ENCODE measurements at regions not wholly inside any gene's neighbourhood (a gene's known extent, or its start where the extent isn't known, plus 50 kb on each side); places are given as distances from the start of the nearest gene placed in this dataset.

DNA sequence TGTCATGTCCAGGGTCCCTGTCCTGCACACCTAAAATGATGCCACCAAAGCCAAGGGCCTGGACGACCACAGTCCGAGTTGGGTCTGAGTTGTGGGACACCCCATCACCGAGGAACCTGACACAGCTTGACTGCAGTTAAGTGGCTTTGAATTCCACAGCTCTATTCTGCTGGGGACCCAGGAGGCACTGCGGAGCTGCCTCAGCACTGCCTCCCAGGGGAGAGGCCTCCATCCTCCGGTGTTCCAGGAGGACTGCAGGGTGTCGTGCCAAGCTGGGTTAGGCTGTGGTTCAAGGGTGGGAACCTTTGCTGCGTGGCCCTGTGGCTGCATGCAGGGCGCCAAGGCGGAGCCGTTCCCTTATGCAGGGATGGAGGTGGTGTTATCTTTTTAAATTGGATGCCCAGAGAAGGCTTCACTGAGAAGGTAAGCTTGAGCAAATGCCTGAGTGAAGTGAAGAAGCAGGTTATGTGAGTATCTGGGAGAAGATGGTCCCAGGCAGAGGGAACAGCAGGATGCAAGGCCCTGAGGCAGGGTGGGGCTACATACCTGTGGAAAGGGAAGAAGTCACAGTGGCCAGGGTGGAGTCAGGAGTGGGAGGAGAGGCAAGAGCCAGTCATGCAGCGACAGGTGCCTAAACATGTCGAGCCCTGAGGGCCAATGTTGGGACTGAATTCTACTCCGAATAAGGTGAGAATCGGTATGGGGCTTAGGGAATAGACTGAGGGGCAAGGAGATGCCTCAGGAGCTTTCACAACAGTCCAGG, 144.8 kb downstream of the TPRA1 start:
- DNase-seq: no peak
- peaks cover 2% of the 10 kb centered on the region for H3K9me3 ChIP-seq (ENCODE audit: severe bottlenecking)
- no peaks in the 10 kb centered on the region for H3K27me3 ChIP-seq (ENCODE audit: insufficient read depth, low read depth, severe bottlenecking)
- H3K36me3 ChIP-seq: no peaks in the 10 kb centered on the region
- no peak overlapping the region for H3K4me3 ChIP-seq (ENCODE audit: low read depth, low read length)
- no peak overlapping the region for H3K27ac ChIP-seq
- TF ChIP-seq CTCF (IDR thresholded peaks at IDR 0.05; ENCODE audit: low read depth, low read length): peak; percentile 49

DNA sequence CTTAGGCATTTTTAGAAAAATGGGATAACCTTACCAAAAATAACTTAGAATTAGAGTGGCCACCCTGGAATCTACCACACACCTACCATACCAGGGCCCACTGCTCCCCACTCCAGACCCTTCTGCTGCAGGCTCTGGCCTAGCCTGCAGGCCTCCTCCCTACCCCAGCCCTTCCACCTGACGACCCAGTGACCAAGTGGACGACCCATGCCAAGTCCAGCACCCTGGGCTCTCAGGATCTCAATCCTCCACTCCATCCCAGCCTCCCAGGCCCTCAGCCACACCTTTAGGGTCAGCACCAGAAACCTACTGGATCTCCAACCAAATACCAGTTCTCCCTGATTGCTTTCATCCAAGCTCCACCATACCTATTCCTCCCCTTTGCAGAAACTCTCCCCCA, 145.8 kb downstream of the TPRA1 start:
- H3K27me3 ChIP-seq (ENCODE audit: insufficient read depth, low read depth, severe bottlenecking): no peaks in the 10 kb centered on the region
- no peak for DNase-seq
- H3K27ac ChIP-seq: no peak overlapping the region
- H3K36me3 ChIP-seq: no peaks in the 10 kb centered on the region
- H3K9me3 ChIP-seq (ENCODE audit: severe bottlenecking): peaks cover 2% of the 10 kb centered on the region
- no peak overlapping the region for H3K4me3 ChIP-seq (ENCODE audit: low read depth, low read length)
- no peak for TF ChIP-seq CTCF (IDR thresholded peaks at IDR 0.05; ENCODE audit: low read depth, low read length)

- Histone ChIP-seq H3K9me3 (ENCODE audit: severe bottlenecking) (peaks cover 2% of the 10 kb centered on the region), H3K27me3 (ENCODE audit: insufficient read depth, low read depth, severe bottlenecking) (no peaks in the 10 kb centered on the region), H3K27ac (no peak overlapping the region), H3K4me3 (ENCODE audit: low read depth, low read length) (no peak overlapping the region), H3K36me3 (no peaks in the 10 kb centered on the region)
- DNase-seq: peak; percentile 49
- no peak for TF ChIP-seq CTCF (IDR thresholded peaks at IDR 0.05; ENCODE audit: low read depth, low read length)
Measured at GRCh38 chr3:127443581-127444375, 146.8 kb downstream of the TPRA1 start.

GRCh38 chr3:127442506-127442905, 148.0 kb downstream of the TPRA1 start:
- no peaks in the 10 kb centered on the region for H3K9me3 ChIP-seq (ENCODE audit: severe bottlenecking)
- no peaks in the 10 kb centered on the region for H3K27me3 ChIP-seq (ENCODE audit: insufficient read depth, low read depth, severe bottlenecking)
- H3K36me3 ChIP-seq: no peaks in the 10 kb centered on the region
- DNase-seq: no peak
- H3K27ac ChIP-seq: no peak overlapping the region
- TF ChIP-seq CTCF (IDR thresholded peaks at IDR 0.05; ENCODE audit: low read depth, low read length): no peak
- H3K4me3 ChIP-seq (ENCODE audit: low read depth, low read length): no peak overlapping the region

DNA sequence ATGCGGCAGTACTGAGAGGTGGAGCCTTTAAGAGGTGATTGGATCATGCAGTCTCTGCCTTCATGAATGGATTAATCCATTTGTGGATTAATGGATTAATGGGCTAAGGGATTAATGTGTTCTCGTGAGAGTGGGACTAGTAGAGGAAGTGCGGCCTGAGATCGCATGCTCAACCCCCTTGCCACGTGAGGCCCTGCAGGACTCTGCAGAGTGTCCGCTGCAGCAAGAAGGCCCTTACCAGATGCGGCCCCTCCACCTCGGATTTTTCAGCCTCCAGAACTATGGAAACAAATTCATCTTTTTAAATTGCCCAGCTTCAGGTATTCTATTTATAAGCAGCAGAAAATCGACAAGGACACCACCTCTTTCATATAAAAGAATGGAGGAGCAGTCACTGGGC, 148.8 kb downstream of the TPRA1 start:
- Histone ChIP-seq H3K27ac (no peak overlapping the region), H3K9me3 (ENCODE audit: severe bottlenecking) (no peaks in the 10 kb centered on the region), H3K27me3 (ENCODE audit: insufficient read depth, low read depth, severe bottlenecking) (no peaks in the 10 kb centered on the region), H3K4me3 (ENCODE audit: low read depth, low read length) (no peak overlapping the region), H3K36me3 (no peaks in the 10 kb centered on the region)
- peak; percentile 64 for DNase-seq
- TF ChIP-seq CTCF (IDR thresholded peaks at IDR 0.05; ENCODE audit: low read depth, low read length): no peak
